OCI-M2 (cell line): ENCODE measurements at regions not wholly inside any gene's neighbourhood (a gene's known extent, or its start where the extent isn't known, plus 50 kb on each side); places are given as distances from the start of the nearest gene placed in this dataset.
"Not testable (repeated sequence)": the region's sequence is repeated elsewhere in the genome, so short reads cannot be mapped to it uniquely, and the experiment has no call there.

ENCODE experiments used
- DNase-seq: peaks from one replicate; lab custom pipeline; 2025; ENCODE audit not compliant: unreplicated experiment; lab: John Stamatoyannopoulos, UW

- no peak for DNase-seq
Measured at GRCh38 chr14:100416921-100417860, 94.1 kb downstream of the SLC25A47 start.

GRCh38 chr14:100419856-100420255, 96.7 kb downstream of the SLC25A47 start:
- DNase-seq = no peak

GRCh38 chr14:100421756-100422470, 98.8 kb downstream of the SLC25A47 start:
- no peak for DNase-seq

GRCh38 chr14:100422556-100423316, 99.6 kb downstream of the SLC25A47 start:
- no peak for DNase-seq

GRCh38 chr14:100423317-100424010, 100.3 kb downstream of the SLC25A47 start:
- no peak for DNase-seq

DNA sequence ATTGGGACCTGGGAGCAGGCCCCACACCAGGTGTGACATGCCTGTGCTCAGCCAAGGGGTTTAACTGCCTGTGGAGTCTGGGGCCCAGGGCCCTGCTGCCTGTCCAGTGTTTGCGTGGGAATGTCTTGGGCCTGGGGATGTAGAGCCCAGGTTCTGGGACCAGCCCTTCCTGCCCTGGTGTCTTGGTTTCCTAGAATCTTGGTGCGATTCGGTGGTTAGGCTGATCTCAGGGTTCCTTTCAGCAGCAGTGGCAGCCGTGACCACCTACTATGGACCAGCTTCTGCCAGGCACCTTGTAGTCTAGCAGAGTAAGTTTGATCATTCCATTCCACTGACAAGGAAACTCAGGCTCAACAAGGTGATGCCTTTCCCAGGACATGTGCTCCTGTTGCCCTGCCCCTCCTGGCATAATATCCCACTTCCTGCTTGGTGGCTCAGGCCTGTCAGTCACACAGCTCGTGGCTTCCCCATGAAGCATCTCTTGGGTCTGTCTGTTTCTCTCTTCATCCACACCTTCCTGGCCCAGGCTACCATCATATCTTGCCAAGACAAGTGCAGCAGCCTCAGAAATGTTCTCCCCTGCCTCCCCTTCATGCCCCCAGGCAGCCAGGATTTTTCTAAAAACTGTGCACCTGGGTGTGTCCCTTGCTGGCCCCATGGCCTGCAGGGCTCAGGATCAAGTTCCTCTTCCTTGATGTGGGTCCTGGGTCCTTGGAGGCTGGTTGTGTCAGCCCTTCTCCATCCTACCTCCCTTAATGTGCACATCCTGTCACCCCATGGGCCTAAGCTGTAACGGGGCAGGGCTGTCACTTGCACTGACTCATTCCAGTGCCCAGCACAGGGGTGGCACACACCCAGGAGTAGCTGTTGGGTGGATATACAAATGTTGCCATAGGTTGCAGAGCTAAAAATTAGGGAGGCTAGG, 101.6 kb downstream of the SLC25A47 start:
- no peak for DNase-seq

GRCh38 chr14:100425429-100425827, 102.3 kb downstream of the SLC25A47 start:
- no peak for DNase-seq

DNA sequence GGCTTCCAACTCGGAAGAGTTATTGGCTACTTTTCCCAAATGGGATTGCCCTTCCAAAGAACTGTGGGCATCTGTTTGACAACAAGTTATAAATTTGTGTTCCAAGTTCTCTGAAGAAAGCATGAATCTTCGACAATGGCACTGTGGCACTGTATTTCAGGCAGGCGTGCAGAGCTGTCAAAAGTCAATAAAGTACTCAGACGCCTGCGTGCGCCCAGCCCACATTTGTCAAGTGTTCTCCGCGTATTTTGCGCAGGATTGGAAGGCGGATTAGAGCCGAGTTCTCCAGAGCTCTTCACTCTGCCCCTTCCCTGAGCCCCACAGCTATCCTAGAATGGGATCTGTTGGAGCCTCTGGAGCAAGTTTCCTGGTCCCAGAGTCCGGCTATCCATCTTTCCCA, 103.2 kb downstream of the SLC25A47 start:
- DNase-seq = no peak

- DNase-seq = no peak
Measured at GRCh38 chr14:100427166-100427565, 104.0 kb downstream of the SLC25A47 start.

- DNase-seq = no peak
Measured at GRCh38 chr14:100428727-100429126, 105.6 kb downstream of the SLC25A47 start.

GRCh38 chr14:100429537-100429936, 106.4 kb downstream of the SLC25A47 start:
- no peak for DNase-seq

GRCh38 chr14:100430571-100430970, 107.4 kb downstream of the SLC25A47 start:
- no peak for DNase-seq

DNA sequence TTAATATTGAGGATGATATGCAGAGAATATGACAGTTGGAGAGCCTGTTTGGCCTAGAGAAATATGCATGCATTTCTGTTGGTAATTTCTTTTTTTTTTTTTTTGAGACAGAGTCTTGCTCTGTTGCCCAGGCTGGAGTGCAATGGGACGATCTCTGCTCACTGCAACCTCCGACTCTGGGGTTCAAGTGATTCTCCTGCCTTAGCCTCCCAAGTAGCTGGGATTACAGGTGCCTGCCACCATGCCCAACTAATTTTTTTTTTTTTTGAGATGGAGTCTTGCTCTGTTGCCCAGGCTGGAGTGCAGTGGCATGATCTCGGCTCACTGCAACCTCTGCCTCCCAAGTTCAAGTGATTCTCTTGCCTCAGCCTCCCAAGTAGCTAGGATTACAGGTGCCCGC, 108.3 kb downstream of the SLC25A47 start:
- not testable (repeated sequence) for DNase-seq

DNA sequence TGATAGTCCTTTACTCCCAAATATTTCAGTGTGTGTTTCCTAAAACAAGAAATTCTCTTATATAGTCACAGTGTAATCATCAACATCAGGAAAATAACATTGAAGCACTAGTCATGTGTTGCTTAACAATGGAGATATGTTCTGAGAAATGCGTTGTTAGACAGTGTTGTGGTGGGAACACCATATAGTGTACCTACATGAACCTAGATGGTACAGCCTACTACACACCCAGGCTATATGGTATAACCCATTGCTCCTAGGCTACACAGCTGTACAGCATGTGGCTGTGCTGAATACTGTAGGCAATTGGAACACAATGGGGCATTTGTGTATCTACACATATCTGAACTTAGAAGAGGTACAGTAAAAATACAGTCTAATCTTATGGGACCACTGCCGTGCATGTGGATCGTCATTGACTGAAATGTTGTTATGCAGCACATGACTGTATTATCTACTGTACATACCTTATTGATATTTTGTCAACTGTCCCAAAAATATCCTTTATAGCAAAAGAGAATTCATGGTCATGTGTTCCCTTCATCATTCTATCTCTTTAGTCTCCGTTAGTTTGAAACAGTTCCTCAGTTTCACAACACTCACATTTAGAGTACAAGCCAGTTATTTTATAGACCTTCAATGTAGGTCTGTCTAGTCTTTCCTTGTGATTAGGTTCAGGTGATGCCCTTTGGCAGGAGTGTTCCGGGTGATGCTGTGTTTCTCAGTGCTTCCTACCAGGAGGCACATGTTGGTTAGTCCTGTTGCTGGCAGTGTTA, 109.7 kb downstream of the SLC25A47 start:
- DNase-seq = no peak

GRCh38 chr14:100433428-100433814, 110.3 kb downstream of the SLC25A47 start:
- DNase-seq = no peak

DNA sequence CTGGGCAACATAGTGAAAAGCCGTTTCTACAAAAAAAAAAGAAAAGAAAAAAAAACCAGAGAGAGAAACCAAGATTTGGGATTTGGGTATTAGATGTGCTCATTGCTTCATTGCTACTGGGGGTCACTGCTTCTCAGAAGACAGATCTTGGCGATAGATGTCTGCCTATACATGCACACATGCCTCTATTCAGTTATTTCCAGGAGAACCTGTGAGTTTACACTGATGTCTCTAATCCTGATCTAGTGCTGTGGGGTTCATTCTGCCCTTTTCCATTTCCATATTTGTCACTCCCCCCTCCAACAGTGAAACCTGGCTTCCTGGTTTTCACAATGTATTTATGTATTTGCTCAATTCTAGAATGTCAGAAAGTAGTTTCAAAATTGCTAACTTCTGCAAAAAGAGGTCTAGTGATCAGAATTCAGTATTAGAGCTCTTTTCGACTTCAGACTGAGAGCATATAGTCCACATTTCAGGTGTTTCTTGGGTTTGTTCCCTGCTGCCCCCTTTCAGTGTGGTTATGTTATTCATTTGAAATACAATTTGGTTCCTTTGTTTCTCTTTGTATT, 111.0 kb downstream of the SLC25A47 start:
- no peak for DNase-seq

GRCh38 chr14:100434911-100435438, 111.8 kb downstream of the SLC25A47 start:
- no peak for DNase-seq

GRCh38 chr14:100435459-100435858, 112.3 kb downstream of the SLC25A47 start:
- no peak for DNase-seq
